ENCODE measurements at regions not wholly inside any gene's neighbourhood (a gene's known extent, or its start where the extent isn't known, plus 50 kb on each side); places are given as distances from the start of the nearest gene placed in this dataset.

DNA sequence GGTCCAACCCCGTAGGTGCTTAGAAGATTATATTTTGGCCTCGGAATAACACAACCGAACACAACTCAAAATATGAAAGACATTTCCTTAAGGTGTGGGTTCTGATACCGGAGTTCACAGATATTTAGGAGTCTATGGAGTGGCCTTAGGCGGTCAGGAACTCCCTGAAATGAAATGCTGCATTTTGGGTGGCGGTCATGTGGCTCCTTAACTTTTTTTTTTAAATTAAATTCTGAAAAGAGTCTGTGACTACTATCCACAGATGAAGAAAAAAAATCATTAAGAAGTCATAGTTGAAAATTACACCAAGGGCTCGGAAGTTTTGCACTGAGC lies 290.9 kb upstream of the NFE2L3 start:
- TF ChIP-seq, protein P1, sequence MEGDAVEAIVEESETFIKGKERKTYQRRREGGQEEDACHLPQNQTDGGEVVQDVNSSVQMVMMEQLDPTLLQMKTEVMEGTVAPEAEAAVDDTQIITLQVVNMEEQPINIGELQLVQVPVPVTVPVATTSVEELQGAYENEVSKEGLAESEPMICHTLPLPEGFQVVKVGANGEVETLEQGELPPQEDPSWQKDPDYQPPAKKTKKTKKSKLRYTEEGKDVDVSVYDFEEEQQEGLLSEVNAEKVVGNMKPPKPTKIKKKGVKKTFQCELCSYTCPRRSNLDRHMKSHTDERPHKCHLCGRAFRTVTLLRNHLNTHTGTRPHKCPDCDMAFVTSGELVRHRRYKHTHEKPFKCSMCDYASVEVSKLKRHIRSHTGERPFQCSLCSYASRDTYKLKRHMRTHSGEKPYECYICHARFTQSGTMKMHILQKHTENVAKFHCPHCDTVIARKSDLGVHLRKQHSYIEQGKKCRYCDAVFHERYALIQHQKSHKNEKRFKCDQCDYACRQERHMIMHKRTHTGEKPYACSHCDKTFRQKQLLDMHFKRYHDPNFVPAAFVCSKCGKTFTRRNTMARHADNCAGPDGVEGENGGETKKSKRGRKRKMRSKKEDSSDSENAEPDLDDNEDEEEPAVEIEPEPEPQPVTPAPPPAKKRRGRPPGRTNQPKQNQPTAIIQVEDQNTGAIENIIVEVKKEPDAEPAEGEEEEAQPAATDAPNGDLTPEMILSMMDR (IDR thresholded peaks at IDR 0.05) = no peak
- no peak for TF ChIP-seq POLR2A (IDR thresholded peaks at IDR 0.05)
